ENCODE measurements at regions not wholly inside any gene's neighbourhood (a gene's known extent, or its start where the extent isn't known, plus 50 kb on each side); places are given as distances from the start of the nearest gene placed in this dataset.

GRCh38 chr3:106913966-106914365 lies 463.3 kb upstream of the CCDC54 start:
- TF ChIP-seq CREB5 (CRISPR knock-in tag; IDR thresholded peaks at IDR 0.05; ENCODE audit: low read depth) (no peak), ZNF565 (CRISPR knock-in tag; conservative IDR thresholded peaks at IDR 0.05; ENCODE audit: low read depth) (no peak), ZFP30 (CRISPR knock-in tag; IDR thresholded peaks at IDR 0.05) (no peak), TCF4 (CRISPR knock-in tag; IDR thresholded peaks at IDR 0.05; ENCODE audit: borderline replicate concordance) (no peak)

Measured in SK-N-SH treated with all-trans-retinoic acid at 6 μM for 48 hours (cell line).